Fibroblast of villous mesenchyme (primary cell): ENCODE measurements at regions not wholly inside any gene's neighbourhood (a gene's known extent, or its start where the extent isn't known, plus 50 kb on each side); places are given as distances from the start of the nearest gene placed in this dataset.

ENCODE experiments used
- DNase-seq: peaks from one replicate; pipeline ENCODE4 v3.0.0-alpha.2; 2010; ENCODE audit warnings: low read depth
- H3K4me3 ChIP-seq: 2 replicates; pipeline ENCODE4 v1.5.1; 2011; ENCODE audit warnings: low read depth, mild to moderate bottlenecking, low read length
- TF ChIP-seq, protein P1 (sequence below): IDR thresholded peaks from 2 replicates; pipeline ENCODE4 v1.5.1; 2012; ENCODE audit warnings: low read depth, mild to moderate bottlenecking, low read length; ENCODE audit not compliant: insufficient read depth

- TF ChIP-seq, protein P1, sequence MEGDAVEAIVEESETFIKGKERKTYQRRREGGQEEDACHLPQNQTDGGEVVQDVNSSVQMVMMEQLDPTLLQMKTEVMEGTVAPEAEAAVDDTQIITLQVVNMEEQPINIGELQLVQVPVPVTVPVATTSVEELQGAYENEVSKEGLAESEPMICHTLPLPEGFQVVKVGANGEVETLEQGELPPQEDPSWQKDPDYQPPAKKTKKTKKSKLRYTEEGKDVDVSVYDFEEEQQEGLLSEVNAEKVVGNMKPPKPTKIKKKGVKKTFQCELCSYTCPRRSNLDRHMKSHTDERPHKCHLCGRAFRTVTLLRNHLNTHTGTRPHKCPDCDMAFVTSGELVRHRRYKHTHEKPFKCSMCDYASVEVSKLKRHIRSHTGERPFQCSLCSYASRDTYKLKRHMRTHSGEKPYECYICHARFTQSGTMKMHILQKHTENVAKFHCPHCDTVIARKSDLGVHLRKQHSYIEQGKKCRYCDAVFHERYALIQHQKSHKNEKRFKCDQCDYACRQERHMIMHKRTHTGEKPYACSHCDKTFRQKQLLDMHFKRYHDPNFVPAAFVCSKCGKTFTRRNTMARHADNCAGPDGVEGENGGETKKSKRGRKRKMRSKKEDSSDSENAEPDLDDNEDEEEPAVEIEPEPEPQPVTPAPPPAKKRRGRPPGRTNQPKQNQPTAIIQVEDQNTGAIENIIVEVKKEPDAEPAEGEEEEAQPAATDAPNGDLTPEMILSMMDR, result peak; percentile 33
- H3K4me3 ChIP-seq, result no peak overlapping the region
- DNase-seq, result peak; percentile 11
Observed at GRCh38 chr4:175253184-175253902, 335.2 kb downstream of the ADAM29 start.

DNA sequence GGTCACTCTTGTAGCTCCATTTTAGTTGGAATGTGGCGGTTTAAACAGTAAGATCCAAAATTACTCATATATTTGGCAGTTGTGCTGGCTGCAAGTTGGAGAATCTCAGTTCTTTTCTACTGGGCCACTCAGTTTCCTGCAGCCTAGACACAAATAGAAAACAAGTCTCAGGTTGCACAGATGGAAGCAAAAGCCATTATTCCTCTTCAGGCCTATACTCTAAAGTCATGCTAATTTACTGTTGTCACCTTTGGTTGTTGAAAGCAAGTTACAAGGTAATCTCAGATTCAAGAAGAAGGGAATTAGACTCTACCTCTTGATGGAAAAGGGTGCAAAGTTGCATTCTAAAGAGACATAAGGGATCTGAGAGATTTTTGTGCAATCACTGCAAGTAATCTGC lies 345.4 kb downstream of the ADAM29 start:
- DNase-seq, result no peak
- no peak overlapping the region for H3K4me3 ChIP-seq
- TF ChIP-seq, protein P1, result no peak

DNA sequence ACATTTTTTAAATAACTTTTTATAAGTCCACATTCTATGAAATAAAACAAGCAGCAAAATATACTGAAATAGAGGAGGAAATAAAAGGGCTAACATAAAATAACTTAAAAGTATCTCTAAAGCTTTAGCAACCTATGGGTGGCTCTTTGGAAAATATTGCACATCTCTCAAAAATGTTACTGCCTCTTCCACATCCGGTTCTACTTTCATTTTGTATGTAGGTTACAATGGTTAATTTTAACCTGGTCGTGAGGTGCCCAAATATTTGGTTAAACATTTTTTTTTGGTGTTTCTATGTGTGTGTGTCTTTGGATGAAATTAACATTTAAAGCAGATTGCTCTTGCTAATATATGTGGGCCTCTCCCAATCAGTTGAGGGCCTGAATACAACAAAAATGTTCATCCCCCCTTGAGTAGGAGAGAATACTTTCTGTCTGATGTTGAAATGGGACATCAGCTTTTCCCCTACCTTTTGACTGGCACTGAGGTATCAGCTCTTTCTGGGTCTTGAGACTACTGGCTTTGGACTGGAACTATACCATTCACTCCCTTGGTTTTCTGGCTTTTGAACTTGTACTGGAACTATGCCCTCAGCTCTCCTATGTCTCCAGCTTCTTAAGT lies 353.0 kb downstream of the ADAM29 start:
- DNase-seq, result no peak
- TF ChIP-seq, protein P1, result no peak
- H3K4me3 ChIP-seq, result no peak overlapping the region

- no peak overlapping the region for H3K4me3 ChIP-seq
- DNase-seq, result peak; percentile 2
- TF ChIP-seq, protein P1, result no peak
Observed at GRCh38 chr4:175273995-175274753, 356.0 kb downstream of the ADAM29 start.

GRCh38 chr4:175277816-175278215 lies 359.7 kb downstream of the ADAM29 start:
- no peak overlapping the region for H3K4me3 ChIP-seq
- DNase-seq, result no peak
- TF ChIP-seq, protein P1, result no peak

DNA sequence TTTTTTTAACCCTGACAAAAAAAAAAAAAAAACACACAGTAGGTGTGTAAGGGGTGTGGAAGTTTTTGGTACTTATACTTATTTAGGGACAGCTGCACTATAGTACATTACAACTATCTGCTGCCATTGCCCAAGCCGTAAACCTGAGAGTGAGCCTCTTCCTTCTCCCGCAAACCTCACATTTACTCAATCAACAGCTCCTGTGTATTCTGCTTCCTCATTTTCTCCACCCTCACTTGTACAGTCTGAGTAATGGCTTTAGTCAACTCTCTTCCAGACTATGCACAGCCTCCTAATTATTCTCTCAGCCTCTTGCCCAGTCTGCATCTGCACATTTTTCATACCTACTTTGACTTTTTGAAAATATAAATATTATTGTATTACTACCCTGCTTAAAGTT lies 362.0 kb downstream of the ADAM29 start:
- H3K4me3 ChIP-seq, result no peak overlapping the region
- DNase-seq, result no peak
- TF ChIP-seq, protein P1, result no peak
